ENCODE measurements at regions not wholly inside any gene's neighbourhood (a gene's known extent, or its start where the extent isn't known, plus 50 kb on each side); places are given as distances from the start of the nearest gene placed in this dataset.

DNA sequence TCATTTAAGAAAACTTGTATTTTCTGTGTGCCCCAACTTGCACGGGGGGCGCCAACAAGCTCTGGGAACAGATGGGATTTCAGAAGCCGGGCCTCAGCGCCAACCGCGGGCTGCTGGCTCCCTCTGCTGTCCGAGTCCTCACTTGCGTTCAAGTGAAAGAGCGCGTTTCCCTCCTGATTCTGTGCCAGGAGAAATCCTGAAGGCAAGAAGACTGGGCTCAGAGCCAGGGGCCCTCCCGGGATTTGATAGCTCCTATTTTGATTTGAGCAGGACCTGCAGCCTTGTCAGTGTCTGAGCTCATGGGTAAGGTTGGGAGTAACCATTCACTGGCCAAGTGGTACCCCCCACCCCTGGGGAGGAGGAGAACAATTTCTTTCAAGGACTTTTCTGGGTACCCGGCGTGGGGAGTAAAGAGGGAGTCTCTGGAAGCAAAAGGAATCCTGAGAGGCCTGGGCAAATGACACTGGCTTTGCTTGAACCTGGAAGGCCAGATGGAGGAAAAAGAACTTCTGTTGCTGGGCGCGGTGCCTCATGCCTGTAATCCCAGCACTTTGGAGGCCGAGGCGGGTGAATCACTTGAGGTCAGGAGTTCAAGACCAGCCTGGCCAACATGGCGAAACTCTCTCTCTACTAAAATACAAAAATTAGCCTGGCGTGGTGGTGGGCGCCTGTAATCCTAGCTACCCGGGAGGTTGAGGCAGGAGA is 179.0 kb upstream of the RGS6 start:
- DNase-seq (peak; percentile 89 to 95 (median 91)), FAIRE-seq (peak; percentile 68)
- Histone ChIP-seq H3K27ac (ENCODE audit: low read depth in 2 of 2, low read length in 2 of 2) (no peak overlapping the region), H3K9ac (ENCODE audit: low read length in 3 of 3) (no peak overlapping the region), H3K9me3 (ENCODE audit: control insufficient read depth in 2 of 3, insufficient read depth in 1 of 3, low read length in 3 of 3) (peaks cover 0 to 5% (median 0%) of the 10 kb centered on the region in 3 donors), H3K27me3 (ENCODE audit: control insufficient read depth, insufficient read depth, low read length) (no peaks in the 10 kb centered on the region), H3K36me3 (ENCODE audit: control insufficient read depth in 2 of 3, insufficient read depth in 3 of 3, low read length in 3 of 3) (no peaks in the 10 kb centered on the region), H3K4me3 (ENCODE audit: low read length in 3 of 3) (peak overlapping the region in 1 of 3 donors; percentile 32), H3K4me1 (ENCODE audit: control insufficient read depth in 2 of 3, insufficient read depth in 2 of 3, low read depth in 1 of 3, low read length in 3 of 3) (no peaks in the 10 kb centered on the region)
- TF ChIP-seq, protein P1, sequence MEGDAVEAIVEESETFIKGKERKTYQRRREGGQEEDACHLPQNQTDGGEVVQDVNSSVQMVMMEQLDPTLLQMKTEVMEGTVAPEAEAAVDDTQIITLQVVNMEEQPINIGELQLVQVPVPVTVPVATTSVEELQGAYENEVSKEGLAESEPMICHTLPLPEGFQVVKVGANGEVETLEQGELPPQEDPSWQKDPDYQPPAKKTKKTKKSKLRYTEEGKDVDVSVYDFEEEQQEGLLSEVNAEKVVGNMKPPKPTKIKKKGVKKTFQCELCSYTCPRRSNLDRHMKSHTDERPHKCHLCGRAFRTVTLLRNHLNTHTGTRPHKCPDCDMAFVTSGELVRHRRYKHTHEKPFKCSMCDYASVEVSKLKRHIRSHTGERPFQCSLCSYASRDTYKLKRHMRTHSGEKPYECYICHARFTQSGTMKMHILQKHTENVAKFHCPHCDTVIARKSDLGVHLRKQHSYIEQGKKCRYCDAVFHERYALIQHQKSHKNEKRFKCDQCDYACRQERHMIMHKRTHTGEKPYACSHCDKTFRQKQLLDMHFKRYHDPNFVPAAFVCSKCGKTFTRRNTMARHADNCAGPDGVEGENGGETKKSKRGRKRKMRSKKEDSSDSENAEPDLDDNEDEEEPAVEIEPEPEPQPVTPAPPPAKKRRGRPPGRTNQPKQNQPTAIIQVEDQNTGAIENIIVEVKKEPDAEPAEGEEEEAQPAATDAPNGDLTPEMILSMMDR (IDR thresholded peaks at IDR 0.05; ENCODE audit: borderline replicate concordance, extremely low read depth, insufficient read depth): peak; percentile 97
- intact Hi-C loops (cut with DNase I): loop anchor here (5.0 kb wide), 1 partner anchor 611 kb away; no protein-coding TSS in a partner anchor

DNA sequence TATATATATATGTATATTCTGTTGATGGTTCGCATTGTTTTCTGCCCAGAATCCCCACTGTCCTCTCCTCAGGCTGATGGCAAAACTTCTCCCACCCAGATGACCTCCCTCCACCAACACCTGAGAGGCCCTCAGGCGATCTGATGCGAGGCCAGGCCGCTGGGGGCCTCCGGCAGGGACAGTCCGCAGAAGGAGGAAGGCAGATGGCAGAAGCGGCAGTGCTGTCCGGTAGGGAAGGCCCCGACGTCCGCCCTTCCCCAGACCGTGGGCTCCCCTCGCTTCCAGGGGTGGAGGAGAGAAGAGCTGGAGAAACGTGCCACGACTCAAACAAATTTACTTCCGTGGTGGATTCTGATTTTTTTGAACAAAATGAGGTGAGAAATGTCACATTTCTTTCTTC is 178.3 kb upstream of the RGS6 start:
- DNase-seq (no peak), FAIRE-seq (no peak)
- no peaks in the 10 kb centered on the region for H3K9me3 ChIP-seq (ENCODE audit: control insufficient read depth in 2 of 3, insufficient read depth in 1 of 3, low read length in 3 of 3)
- no peaks in the 10 kb centered on the region for H3K4me1 ChIP-seq (ENCODE audit: control insufficient read depth in 2 of 3, insufficient read depth in 2 of 3, low read depth in 1 of 3, low read length in 3 of 3)
- H3K36me3 ChIP-seq (ENCODE audit: control insufficient read depth in 2 of 3, insufficient read depth in 3 of 3, low read length in 3 of 3): no peaks in the 10 kb centered on the region
- TF ChIP-seq, protein P1 (IDR thresholded peaks at IDR 0.05; ENCODE audit: borderline replicate concordance, extremely low read depth, insufficient read depth): no peak
- no peaks in the 10 kb centered on the region for H3K27me3 ChIP-seq (ENCODE audit: control insufficient read depth, insufficient read depth, low read length)
- H3K4me3 ChIP-seq (ENCODE audit: low read length in 3 of 3): no peak overlapping the region
- no peak overlapping the region for H3K27ac ChIP-seq (ENCODE audit: low read depth in 2 of 2, low read length in 2 of 2)
- H3K9ac ChIP-seq (ENCODE audit: low read length in 3 of 3): no peak overlapping the region
- intact Hi-C loops (cut with DNase I): loop anchor here (5.0 kb wide), 1 partner anchor 612 kb away; no protein-coding TSS in a partner anchor

DNA sequence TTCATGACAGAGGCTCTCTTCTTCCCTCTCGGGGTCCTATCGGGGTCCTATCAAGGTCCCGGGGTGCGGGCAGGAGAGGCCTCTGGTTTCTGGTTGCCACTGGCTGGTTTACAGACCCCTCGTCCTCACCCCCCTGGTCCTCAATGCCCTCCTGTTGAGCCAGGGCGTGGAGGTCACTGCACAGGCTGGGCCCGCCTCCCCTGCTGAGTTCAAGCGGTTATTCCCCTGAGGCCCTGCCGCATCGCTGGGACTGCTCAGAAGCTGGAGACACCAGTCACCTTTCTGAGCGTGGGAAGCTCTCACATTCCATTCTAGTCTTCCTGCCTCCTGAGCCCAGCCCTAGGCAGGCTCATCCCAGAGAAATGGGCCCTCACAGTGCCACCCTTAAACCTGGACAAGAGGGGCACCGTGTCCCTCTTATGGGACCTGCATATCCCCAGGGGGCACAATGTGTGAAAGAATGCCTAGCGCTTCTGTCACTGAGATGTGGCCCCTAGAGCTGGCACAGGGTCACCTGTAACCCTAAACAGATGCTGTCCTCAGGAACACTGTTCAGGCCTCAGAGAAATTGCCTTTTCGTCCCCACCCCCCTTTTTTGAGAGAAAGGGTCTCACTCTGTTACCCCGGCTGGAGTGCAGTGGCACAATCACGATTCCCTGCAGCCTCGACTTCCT is 177.7 kb upstream of the RGS6 start:
- FAIRE-seq (no peak), DNase-seq (peak in 4 of 5 donors; percentile 38 to 59 (median 49))
- no peak overlapping the region for H3K4me3 ChIP-seq (ENCODE audit: low read length in 3 of 3)
- no peak overlapping the region for H3K27ac ChIP-seq (ENCODE audit: low read depth in 2 of 2, low read length in 2 of 2)
- H3K9me3 ChIP-seq (ENCODE audit: control insufficient read depth in 2 of 3, insufficient read depth in 1 of 3, low read length in 3 of 3): no peaks in the 10 kb centered on the region
- no peaks in the 10 kb centered on the region for H3K36me3 ChIP-seq (ENCODE audit: control insufficient read depth in 2 of 3, insufficient read depth in 3 of 3, low read length in 3 of 3)
- H3K9ac ChIP-seq (ENCODE audit: low read length in 3 of 3): no peak overlapping the region
- intact Hi-C loops (cut with DNase I): loop anchor here (5.0 kb wide), 1 partner anchor 612 kb away; no protein-coding TSS in a partner anchor
- H3K4me1 ChIP-seq (ENCODE audit: control insufficient read depth in 2 of 3, insufficient read depth in 2 of 3, low read depth in 1 of 3, low read length in 3 of 3): no peaks in the 10 kb centered on the region
- TF ChIP-seq, protein P1 (IDR thresholded peaks at IDR 0.05; ENCODE audit: borderline replicate concordance, extremely low read depth, insufficient read depth): no peak
- H3K27me3 ChIP-seq (ENCODE audit: control insufficient read depth, insufficient read depth, low read length): no peaks in the 10 kb centered on the region

All from kidney (tissue), 13 donors.